HG03342 (cell line): ENCODE measurements at regions not wholly inside any gene's neighbourhood (a gene's known extent, or its start where the extent isn't known, plus 50 kb on each side); places are given as distances from the start of the nearest gene placed in this dataset.

ENCODE experiments used
- ATAC-seq: cut with Tn5 transposase; IDR thresholded peaks from one replicate; pipeline ENCODE4 v1.9.1; 2021; ENCODE audit warnings: mild to moderate bottlenecking, moderate library complexity; ENCODE audit not compliant: unreplicated experiment

DNA sequence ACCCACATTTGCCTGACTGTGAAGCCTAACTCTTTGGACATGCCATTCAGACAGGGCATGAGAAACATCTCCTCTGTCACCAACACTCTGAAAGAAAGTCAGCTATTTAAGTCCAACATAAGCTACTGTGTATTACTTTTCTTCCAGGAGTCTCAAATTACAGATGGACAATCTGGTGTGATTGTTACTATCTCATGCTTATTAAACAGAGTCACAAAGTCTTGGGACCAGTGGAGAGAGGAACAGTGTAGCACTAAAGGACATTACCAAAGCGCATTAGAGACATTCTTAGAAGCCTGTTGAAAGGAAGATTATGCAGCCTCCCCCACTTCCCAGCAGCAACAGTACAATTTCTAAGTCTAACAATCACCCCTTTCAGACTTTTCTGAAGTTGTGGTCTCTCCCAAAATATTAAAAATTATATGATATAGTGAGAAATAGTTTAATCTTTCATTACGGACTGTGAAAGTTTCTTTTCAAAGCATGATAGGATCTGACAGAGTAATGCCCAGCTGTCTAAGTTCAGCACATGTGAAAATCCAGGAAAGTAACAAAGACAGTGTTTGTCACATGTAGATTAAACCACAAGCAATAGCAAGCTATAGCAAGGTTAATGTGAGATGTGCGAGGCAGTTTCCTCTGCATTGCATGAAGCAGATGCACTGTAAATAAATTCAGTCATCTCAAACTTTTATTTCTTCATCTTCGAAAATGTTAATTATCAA is 280.9 kb upstream of the FZD8 start:
- ATAC-seq, result no peak

DNA sequence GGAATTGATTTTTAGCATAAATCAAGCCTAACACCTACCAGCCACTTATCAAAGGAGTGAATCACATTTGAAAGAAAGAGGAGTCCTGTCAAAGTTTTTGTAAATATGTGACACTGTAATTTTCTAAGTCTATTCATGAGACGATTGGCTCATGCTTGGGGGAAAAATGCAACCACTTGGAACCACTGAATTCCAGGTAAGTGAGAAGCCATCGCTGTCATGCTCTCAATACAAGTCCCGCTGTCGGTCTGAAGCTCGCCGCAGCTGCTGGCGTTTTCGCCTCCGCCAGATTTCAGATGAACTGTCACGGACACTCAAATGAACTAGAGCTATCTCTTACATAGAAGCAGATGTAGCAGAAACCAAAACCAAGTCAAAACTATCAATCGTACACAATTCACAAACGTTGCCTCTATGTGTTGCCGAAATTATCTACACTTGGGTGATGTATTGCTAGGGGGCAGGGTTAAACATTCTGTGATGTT is 279.8 kb upstream of the FZD8 start:
- ATAC-seq, result no peak

DNA sequence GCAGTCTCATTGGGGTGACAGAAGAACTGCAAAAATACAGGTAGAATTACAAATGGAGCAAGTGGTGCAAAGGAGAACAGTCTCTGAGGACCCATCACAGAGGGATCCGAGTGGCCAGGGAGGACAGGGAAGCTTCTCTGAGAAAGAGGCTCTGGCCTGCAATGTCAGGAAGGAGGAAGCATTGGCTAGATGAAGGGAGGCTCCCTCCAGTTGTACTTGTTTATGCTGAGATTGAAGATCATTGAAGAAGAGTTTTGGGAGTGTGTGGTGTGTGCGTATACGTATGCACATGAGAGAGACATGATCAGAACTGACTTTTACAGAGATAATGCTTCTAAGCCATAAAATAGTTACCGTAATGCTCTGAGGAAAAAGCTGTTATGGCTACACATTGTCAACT is 274.7 kb upstream of the FZD8 start:
- no peak for ATAC-seq

DNA sequence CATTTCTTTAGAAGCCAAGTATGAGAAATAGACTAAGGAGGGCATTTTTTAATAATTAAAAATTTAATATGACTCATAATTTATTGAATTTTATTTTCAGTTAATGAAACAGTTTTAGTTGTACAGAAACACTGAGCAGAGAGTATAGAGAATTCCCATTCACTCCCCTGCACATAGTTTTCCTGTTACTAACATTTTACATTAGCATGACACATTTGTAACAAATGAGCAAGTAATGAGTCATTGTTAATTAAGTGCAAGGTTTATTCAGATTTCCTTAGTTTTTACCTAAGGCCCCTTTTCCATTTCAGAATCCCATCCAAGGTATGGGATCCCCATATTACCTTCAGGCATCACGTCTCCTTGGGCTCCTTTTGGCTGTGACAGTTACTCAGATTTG is 271.5 kb upstream of the FZD8 start:
- no peak for ATAC-seq

- ATAC-seq, result no peak
Measured at GRCh38 chr10:35912615-35913569, 270.8 kb upstream of the FZD8 start.

GRCh38 chr10:35911954-35912353 is 269.9 kb upstream of the FZD8 start:
- no peak for ATAC-seq

DNA sequence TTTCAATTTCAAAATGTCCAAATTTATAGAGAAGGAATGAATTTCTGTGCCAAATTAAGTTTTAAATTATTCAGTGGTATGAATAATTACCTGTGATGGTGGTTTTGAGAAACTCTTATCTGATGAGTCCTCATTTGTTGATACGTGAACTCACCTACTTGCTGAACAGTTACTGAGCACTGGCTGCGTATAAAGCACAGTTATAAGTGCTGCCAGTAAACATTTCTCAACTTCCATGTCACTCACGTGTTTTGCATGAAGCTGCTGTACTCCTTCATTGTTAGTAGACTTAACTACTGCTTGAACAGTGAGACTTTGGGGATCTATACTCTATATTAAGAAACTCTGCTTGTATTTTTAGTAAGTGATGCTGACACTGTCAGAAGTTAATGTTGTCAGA is 269.1 kb upstream of the FZD8 start:
- ATAC-seq, result no peak

GRCh38 chr10:35910234-35910633 is 268.1 kb upstream of the FZD8 start:
- ATAC-seq, result no peak

- no peak for ATAC-seq
Measured at GRCh38 chr10:35909121-35909720, 267.1 kb upstream of the FZD8 start.

DNA sequence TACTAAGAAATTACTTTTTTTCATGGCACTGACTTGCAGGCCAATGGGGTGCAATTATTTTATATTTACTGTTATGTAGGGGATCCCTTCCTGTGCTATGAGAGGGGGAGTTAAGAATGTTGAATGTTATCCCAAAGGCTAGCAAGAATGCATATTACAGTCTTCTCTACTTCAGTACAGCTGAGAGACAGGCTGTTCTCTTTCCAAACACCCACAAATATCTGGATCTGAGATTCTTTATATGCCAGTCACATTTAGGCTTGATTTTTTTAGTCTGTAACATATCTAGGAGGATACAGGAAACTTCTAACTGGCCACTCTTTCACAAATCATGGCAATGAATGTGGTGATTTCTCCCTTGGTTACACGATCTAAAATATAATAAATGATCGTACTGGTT is 266.4 kb upstream of the FZD8 start:
- ATAC-seq, result no peak

- ATAC-seq, result no peak
Measured at GRCh38 chr10:35907548-35907947, 265.5 kb upstream of the FZD8 start.

DNA sequence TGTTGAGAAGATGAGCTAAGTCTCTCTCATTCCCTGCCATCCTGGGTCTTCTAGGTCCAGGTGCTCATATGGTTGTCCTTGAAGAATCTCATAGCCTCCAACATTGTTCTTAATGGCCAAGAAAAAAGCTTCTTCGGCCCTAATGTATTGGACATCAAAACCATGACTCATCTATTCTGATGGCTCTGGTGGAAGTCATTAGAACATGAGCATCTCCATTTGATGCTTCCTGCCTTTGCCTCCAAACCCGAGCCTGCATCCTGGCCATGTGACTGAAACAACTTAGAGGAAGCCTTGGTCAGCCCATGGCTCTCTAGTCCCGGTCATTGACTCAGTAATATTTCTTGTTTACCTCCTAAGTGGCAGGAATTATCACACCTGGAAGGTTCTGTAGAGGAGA is 264.1 kb upstream of the FZD8 start:
- no peak for ATAC-seq

GRCh38 chr10:35903021-35903420 is 260.9 kb upstream of the FZD8 start:
- ATAC-seq, result no peak

- ATAC-seq, result no peak
Measured at GRCh38 chr10:35898716-35899440, 256.8 kb upstream of the FZD8 start.

DNA sequence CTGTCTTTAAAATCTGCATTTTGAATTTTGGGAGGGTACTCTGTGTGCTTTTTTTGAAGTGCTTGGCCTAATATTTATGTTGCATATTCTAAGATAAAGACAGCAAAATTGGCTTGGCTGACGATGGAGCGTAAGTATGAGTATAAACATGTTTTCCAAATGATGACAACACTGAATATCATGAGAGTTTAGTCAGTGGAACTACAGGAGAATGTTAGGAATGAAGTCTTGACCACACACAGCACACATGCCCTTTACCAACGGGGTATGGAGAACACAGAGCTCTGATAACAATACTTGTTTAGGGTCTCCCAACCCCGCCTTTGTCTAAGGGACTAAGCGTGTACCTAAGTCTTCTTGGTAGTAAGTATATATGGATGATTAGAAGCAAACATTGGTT is 253.9 kb upstream of the FZD8 start:
- no peak for ATAC-seq

DNA sequence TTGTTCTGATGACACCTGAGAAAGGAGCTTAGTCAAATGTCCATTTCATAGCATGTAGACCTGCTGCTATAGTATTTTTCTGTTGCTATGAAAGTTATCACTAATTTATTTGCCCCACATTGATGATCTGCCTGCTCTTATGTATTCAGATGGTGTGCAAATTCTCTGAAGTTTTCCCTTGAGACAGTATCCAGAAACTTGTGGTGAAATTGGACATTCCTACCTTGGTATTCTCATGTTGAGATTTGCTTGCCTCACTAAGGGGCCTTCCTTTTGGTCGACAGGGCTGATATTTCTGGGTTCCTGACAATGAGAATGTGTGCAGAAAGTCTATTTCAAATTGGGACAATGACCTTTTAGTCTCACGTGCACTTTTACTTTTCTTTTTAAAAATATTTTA is 253.2 kb upstream of the FZD8 start:
- ATAC-seq, result no peak

DNA sequence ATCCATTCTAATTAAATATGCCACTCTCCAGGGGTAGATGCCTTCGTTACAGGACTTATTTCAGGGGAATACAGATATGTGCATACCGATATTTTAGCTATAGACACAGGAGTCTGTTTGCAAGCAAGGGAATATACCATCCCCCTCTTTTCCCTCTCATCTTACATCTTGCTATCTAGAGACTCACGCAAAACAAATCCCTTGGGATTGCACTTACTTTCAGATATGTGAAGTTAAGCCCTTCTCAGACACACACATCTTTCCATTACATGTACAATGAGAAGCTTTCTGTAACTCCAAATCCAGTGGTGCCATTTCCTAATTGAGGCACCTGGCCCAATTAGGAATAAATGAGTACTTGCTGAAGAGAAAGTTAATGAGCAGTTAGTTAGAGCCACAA is 250.4 kb upstream of the FZD8 start:
- no peak for ATAC-seq

GRCh38 chr10:35890676-35891495 is 248.8 kb upstream of the FZD8 start:
- ATAC-seq, result no peak

- ATAC-seq, result no peak
Measured at GRCh38 chr10:35889971-35890675, 248.0 kb upstream of the FZD8 start.

DNA sequence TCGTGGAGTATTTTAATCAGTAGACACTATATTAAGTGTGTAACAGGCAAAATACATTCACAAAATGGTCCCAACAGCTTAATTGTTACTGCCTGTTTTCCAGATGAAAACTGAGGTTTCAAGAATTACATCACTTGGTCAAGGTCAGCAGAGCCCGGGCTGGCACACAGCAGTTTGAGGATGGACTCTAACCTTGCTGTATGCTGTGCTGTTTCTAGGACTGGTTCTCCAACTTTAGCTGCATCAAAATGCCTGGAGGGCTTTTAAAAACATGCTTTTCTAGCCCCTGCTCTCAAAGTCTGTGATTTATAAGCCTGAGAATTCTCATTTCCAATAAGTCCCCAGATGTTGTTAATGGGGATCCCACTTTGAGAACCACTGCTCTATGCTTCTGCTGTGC is 247.1 kb upstream of the FZD8 start:
- ATAC-seq, result no peak
